ENCODE measurements at regions not wholly inside any gene's neighbourhood (a gene's known extent, or its start where the extent isn't known, plus 50 kb on each side); places are given as distances from the start of the nearest gene placed in this dataset.

- CTCF ChIA-PET (ENCODE audit: unreplicated experiment), result no interaction called here
- H4K20me1 ChIP-seq (ENCODE audit: insufficient read depth, low read length), result no peaks in the 10 kb centered on the region
These were observed 588.3 kb upstream of the PBX1 start for GRCh38 chr1:163970699-163971098.

GRCh38 chr1:163973586-163973985, 585.4 kb upstream of the PBX1 start:
- intact Hi-C loops (cut with micrococcal nuclease; ENCODE audit: unreplicated experiment), result no loop called here
- CTCF ChIA-PET (ENCODE audit: unreplicated experiment), result no interaction called here
- no peaks in the 10 kb centered on the region for H4K20me1 ChIP-seq (ENCODE audit: insufficient read depth, low read length)
- no peaks in the 10 kb centered on the region for H3K4me1 ChIP-seq (ENCODE audit: insufficient read depth, low read length, poor library complexity, severe bottlenecking)
- BruUV-seq (replicated peaks), result no TSS peak
- DNase-seq (ENCODE audit: low spot score), result no peak
- H3K36me3 ChIP-seq (ENCODE audit: insufficient read depth, low read length), result no peaks in the 10 kb centered on the region
- H2AFZ ChIP-seq (ENCODE audit: low read length), result no peak overlapping the region
- POLR2A ChIA-PET, result no interaction called here
- no peaks in the 10 kb centered on the region for H3K79me2 ChIP-seq (ENCODE audit: insufficient read depth, low read depth, low read length)
- H3K4me2 ChIP-seq (ENCODE audit: low read length), result no peak overlapping the region
- no peaks in the 10 kb centered on the region for H3K9me2 ChIP-seq (ENCODE audit: insufficient read depth, low read length)
- no peaks in the 10 kb centered on the region for H3K9me3 ChIP-seq (ENCODE audit: low read length)
- TF ChIP-seq CTCF (conservative IDR thresholded peaks at IDR 0.05; ENCODE audit: low read length) (no peak), EZH2phosphoT487 (IDR thresholded peaks at IDR 0.05; ENCODE audit: borderline replicate concordance, low read depth, low read length) (no peak)
- no peak overlapping the region for H3K4me3 ChIP-seq (ENCODE audit: low read depth, low read length, poor library complexity, severe bottlenecking)
- H3K27ac ChIP-seq (ENCODE audit: low read depth, low read length, poor library complexity, severe bottlenecking), result no peak overlapping the region

More at GRCh38 chr1:163970699-163971098, 588.3 kb upstream of the PBX1 start:
- POLR2A ChIA-PET, result no interaction called here
- Histone ChIP-seq H3K79me2 (ENCODE audit: insufficient read depth, low read depth, low read length) (no peaks in the 10 kb centered on the region), H3K27ac (ENCODE audit: low read depth, low read length, poor library complexity, severe bottlenecking) (no peak overlapping the region), H2AFZ (ENCODE audit: low read length) (no peak overlapping the region), H3K4me3 (ENCODE audit: low read depth, low read length, poor library complexity, severe bottlenecking) (no peak overlapping the region), H3K9me3 (ENCODE audit: low read length) (no peaks in the 10 kb centered on the region), H3K4me1 (ENCODE audit: insufficient read depth, low read length, poor library complexity, severe bottlenecking) (no peaks in the 10 kb centered on the region), H3K4me2 (ENCODE audit: low read length) (no peak overlapping the region), H3K36me3 (ENCODE audit: insufficient read depth, low read length) (no peaks in the 10 kb centered on the region), H3K9me2 (ENCODE audit: insufficient read depth, low read length) (no peaks in the 10 kb centered on the region)
- intact Hi-C loops (cut with micrococcal nuclease; ENCODE audit: unreplicated experiment), result no loop called here
- no peak for DNase-seq (ENCODE audit: low spot score)
- TF ChIP-seq CTCF (conservative IDR thresholded peaks at IDR 0.05; ENCODE audit: low read length), result no peak
- no peak for TF ChIP-seq EZH2phosphoT487 (IDR thresholded peaks at IDR 0.05; ENCODE audit: borderline replicate concordance, low read depth, low read length)
- BruUV-seq (replicated peaks), result no TSS peak

- TF ChIP-seq EZH2phosphoT487 (IDR thresholded peaks at IDR 0.05; ENCODE audit: borderline replicate concordance, low read depth, low read length) (no peak), CTCF (conservative IDR thresholded peaks at IDR 0.05; ENCODE audit: low read length) (no peak)
- Histone ChIP-seq H4K20me1 (ENCODE audit: insufficient read depth, low read length) (no peaks in the 10 kb centered on the region), H3K79me2 (ENCODE audit: insufficient read depth, low read depth, low read length) (no peaks in the 10 kb centered on the region), H3K9me2 (ENCODE audit: insufficient read depth, low read length) (no peaks in the 10 kb centered on the region), H2AFZ (ENCODE audit: low read length) (no peak overlapping the region), H3K4me1 (ENCODE audit: insufficient read depth, low read length, poor library complexity, severe bottlenecking) (no peaks in the 10 kb centered on the region), H3K27ac (ENCODE audit: low read depth, low read length, poor library complexity, severe bottlenecking) (no peak overlapping the region), H3K4me2 (ENCODE audit: low read length) (no peak overlapping the region), H3K36me3 (ENCODE audit: insufficient read depth, low read length) (no peaks in the 10 kb centered on the region), H3K4me3 (ENCODE audit: low read depth, low read length, poor library complexity, severe bottlenecking) (no peak overlapping the region), H3K9me3 (ENCODE audit: low read length) (no peaks in the 10 kb centered on the region)
- ChIA-PET CTCF (ENCODE audit: unreplicated experiment) (no interaction called here), POLR2A (interaction anchor here (0.6 kb wide), 1 partner anchor 45 kb away, joined by 3 read pairs; no protein-coding TSS in a partner anchor)
- DNase-seq (ENCODE audit: low spot score), result no peak
- intact Hi-C loops (cut with micrococcal nuclease; ENCODE audit: unreplicated experiment), result no loop called here
- no TSS peak for BruUV-seq (replicated peaks)
These were observed 584.9 kb upstream of the PBX1 start for GRCh38 chr1:163974120-163974519.
